AG09309 (cell line): ENCODE measurements at regions not wholly inside any gene's neighbourhood (a gene's known extent, or its start where the extent isn't known, plus 50 kb on each side); places are given as distances from the start of the nearest gene placed in this dataset.
"Not testable (repeated sequence)": the region's sequence is repeated elsewhere in the genome, so short reads cannot be mapped to it uniquely, and the experiment has no call there.

Source experiments
- DNase-seq: peaks from one replicate; pipeline ENCODE4 v3.0.0-alpha.2; 2010; ENCODE audit warnings: low read depth
- H3K4me3 ChIP-seq: 2 replicates; pipeline ENCODE4 v1.5.1; 2011; ENCODE audit warnings: mild to moderate bottlenecking, low read depth, low read length, moderate library complexity; ENCODE audit not compliant: control insufficient read depth
- CTCF ChIP-seq: IDR thresholded peaks from 2 replicates; pipeline ENCODE4 v1.5.1; 2011; ENCODE audit warnings: mild to moderate bottlenecking, low read depth, low read length, inconsistent platforms; ENCODE audit not compliant: insufficient read depth, control insufficient read depth; ENCODE audit errors: missing control alignments

- no peak for TF ChIP-seq CTCF
- no peak overlapping the region for H3K4me3 ChIP-seq
- DNase-seq, result no peak
These were observed 461.6 kb downstream of the PREX1 start for GRCh38 chr20:48366230-48366629.

- DNase-seq, result no peak
- TF ChIP-seq CTCF, result no peak
- no peak overlapping the region for H3K4me3 ChIP-seq
These were observed 462.9 kb downstream of the PREX1 start for GRCh38 chr20:48364688-48365421.

GRCh38 chr20:48364055-48364454 lies 463.7 kb downstream of the PREX1 start:
- DNase-seq, result no peak
- no peak overlapping the region for H3K4me3 ChIP-seq
- TF ChIP-seq CTCF, result no peak

- DNase-seq, result no peak
- H3K4me3 ChIP-seq, result no peak overlapping the region
- TF ChIP-seq CTCF, result no peak
These were observed 467.3 kb downstream of the PREX1 start for GRCh38 chr20:48360342-48360975.

- no peak for TF ChIP-seq CTCF
- no peak overlapping the region for H3K4me3 ChIP-seq
- DNase-seq, result no peak
These were observed 468.0 kb downstream of the PREX1 start for GRCh38 chr20:48359692-48360341.

GRCh38 chr20:48359055-48359390 lies 468.8 kb downstream of the PREX1 start:
- not testable (repeated sequence) for H3K4me3 ChIP-seq, DNase-seq
